ENCODE measurements at regions not wholly inside any gene's neighbourhood (a gene's known extent, or its start where the extent isn't known, plus 50 kb on each side); places are given as distances from the start of the nearest gene placed in this dataset.

DNA sequence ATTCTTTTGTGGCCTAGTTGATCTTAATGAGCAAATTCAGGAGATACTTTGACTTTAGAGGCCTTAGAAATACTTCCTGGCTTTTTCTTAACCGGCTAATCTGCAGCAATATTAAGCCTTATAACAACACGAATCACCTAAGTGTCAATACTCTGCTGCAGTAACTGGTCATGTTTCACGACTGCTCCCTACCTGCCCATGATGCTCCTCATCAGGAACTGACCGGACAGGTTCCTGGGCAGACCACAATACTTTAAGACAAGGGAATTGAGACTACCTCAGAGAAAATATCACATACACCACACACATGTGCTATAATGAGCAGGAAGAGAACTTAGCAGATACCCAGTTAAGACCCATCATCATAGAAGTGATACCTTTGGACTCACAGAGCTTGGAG, 211.9 kb upstream of the BMP4 start:
- Histone ChIP-seq H4K91ac (ENCODE audit: insufficient read depth, low read depth, low read length) (no peak overlapping the region), H3K9me3 (ENCODE audit: control insufficient read depth, insufficient read depth, low read length) (no peaks in the 10 kb centered on the region), H4K20me1 (ENCODE audit: insufficient read depth, low read length) (no peaks in the 10 kb centered on the region), H3K27ac (ENCODE audit: insufficient read depth, low read length) (no peak overlapping the region), H2AK5ac (ENCODE audit: low read depth, low read length) (no peak overlapping the region), H3K36me3 (ENCODE audit: control insufficient read depth, insufficient read depth, low read length) (no peaks in the 10 kb centered on the region), H3K4me2 (ENCODE audit: low read depth, low read length) (no peak overlapping the region), H2BK5ac (ENCODE audit: low read depth, low read length, poor library complexity, severe bottlenecking) (no peak overlapping the region), H3K14ac (replicated peaks; ENCODE audit: low read depth, low read length) (no peak overlapping the region), H3K56ac (ENCODE audit: extremely low read depth, insufficient read depth, low read length) (no peak overlapping the region), H3K27me3 (ENCODE audit: control insufficient read depth, insufficient read depth, low read length) (peaks cover 15% of the 10 kb centered on the region), H2BK20ac (ENCODE audit: low read depth, low read length) (no peak overlapping the region), H3K18ac (ENCODE audit: low read depth, low read length) (no peak overlapping the region), H3K23ac (ENCODE audit: low read depth, low read length) (no peak overlapping the region), H4K5ac (ENCODE audit: low read depth, low read length) (no peak overlapping the region), H3K9ac (ENCODE audit: low read depth, low read length) (no peak overlapping the region), H2AK9ac (replicated peaks; ENCODE audit: low read depth, low read length, poor library complexity) (no peak overlapping the region), H3K4ac (ENCODE audit: low read depth, low read length) (no peak overlapping the region), H3K4me1 (ENCODE audit: control insufficient read depth, insufficient read depth, low read length) (no peaks in the 10 kb centered on the region), H2BK15ac (ENCODE audit: low read depth, low read length) (no peak overlapping the region), H2BK120ac (ENCODE audit: low read depth, low read length) (no peak overlapping the region), H3K79me1 (ENCODE audit: low read depth in 1 of 2, low read length in 2 of 2) (no peaks in the 10 kb centered on the region), H3K4me3 (ENCODE audit: insufficient read depth, low read depth, low read length) (no peak overlapping the region), H4K8ac (ENCODE audit: low read depth in 2 of 2, low read length in 2 of 2) (no peak overlapping the region), H2AFZ (replicated peaks; ENCODE audit: low read length, poor library complexity) (no peak overlapping the region), H3K9me1 (ENCODE audit: insufficient read depth, low read length) (no peaks in the 10 kb centered on the region)
- no TSS peak for BruUV-seq (replicated peaks)
- ChIA-PET POLR2A (ENCODE audit: unreplicated experiment) (no interaction called here), CTCF (no interaction called here)
- intact Hi-C loops (cut with micrococcal nuclease) (no loop called here), dilution Hi-C loops (cut with HindIII; ENCODE audit: low sequenced_read_pairs, unreplicated experiment) (no loop called here), in situ Hi-C loops (cut with MboI; ENCODE audit: low sequenced_read_pairs) (no loop called here)
- TF ChIP-seq RAD21 (IDR thresholded peaks at IDR 0.05; ENCODE audit: low read length) (no peak), NFE2L2 (IDR thresholded peaks at IDR 0.05; ENCODE audit: low read depth, low read length) (no peak), CEBPB (IDR thresholded peaks at IDR 0.05; ENCODE audit: low read depth, low read length) (no peak), BHLHE40 (IDR thresholded peaks at IDR 0.05; ENCODE audit: low read depth, low read length) (no peak), CHD1 (IDR thresholded peaks at IDR 0.05; ENCODE audit: low read depth, low read length) (no peak), RCOR1 (IDR thresholded peaks at IDR 0.05; ENCODE audit: insufficient replicate concordance, low read length) (no peak), USF2 (IDR thresholded peaks at IDR 0.05; ENCODE audit: low read depth, low read length) (no peak), MAFK (IDR thresholded peaks at IDR 0.05; ENCODE audit: low read depth, low read length) (no peak), FOS (IDR thresholded peaks at IDR 0.05; ENCODE audit: low read depth, low read length) (no peak), MXI1 (IDR thresholded peaks at IDR 0.05; ENCODE audit: borderline replicate concordance, low read depth, low read length) (no peak), POLR2A (IDR thresholded peaks at IDR 0.05; ENCODE audit: low read depth, low read length) (no peak)
- ATAC-seq (ENCODE audit: low read depth): no peak
- no peak for DNase-seq
- 80% methylated on average over 2 of the region's 4 CpGs; no CpG with 5 or more reads in 1 of the 2 experiments for WGBS, 2 experiments (ENCODE audit: extremely low coverage in 2 of 2, insufficient read length in 1 of 2)
